ENCODE measurements at regions not wholly inside any gene's neighbourhood (a gene's known extent, or its start where the extent isn't known, plus 50 kb on each side); places are given as distances from the start of the nearest gene placed in this dataset.

GRCh38 chr18:10349561-10349960 lies 104.9 kb upstream of the APCDD1 start:
- no CpG with 5 or more reads among the region's 4 CpGs for WGBS (ENCODE audit: extremely low coverage, insufficient read length, low lambda C conversion rate)

More at GRCh38 chr18:10349561-10349960, 104.9 kb upstream of the APCDD1 start:
- no peaks in the 10 kb centered on the region; the same call in 1 of the 2 replicates for H3K27me3 Mint-ChIP-seq (ENCODE audit: low read depth)
- no peak overlapping the region; a peak in 1 of 7 replicates for H3K27ac Mint-ChIP-seq
- H3K79me1 ChIP-seq (ENCODE audit: insufficient read depth, low read depth, low read length, poor library complexity, severe bottlenecking): no peaks in the 10 kb centered on the region
- no peak overlapping the region for H2BK12ac ChIP-seq (ENCODE audit: insufficient read length, low read depth, low read length)
- no peak overlapping the region for H4K8ac ChIP-seq (replicated peaks; ENCODE audit: insufficient read length, low read depth, low read length)
- no peaks in the 10 kb centered on the region for H3K9me3 Mint-ChIP-seq
- no peak overlapping the region for H3K9ac ChIP-seq (ENCODE audit: extremely low read depth, insufficient read length, low read length)
- H3K4me1 ChIP-seq (ENCODE audit: insufficient read depth, low read length): no peaks in the 10 kb centered on the region
- TF ChIP-seq, protein P1, sequence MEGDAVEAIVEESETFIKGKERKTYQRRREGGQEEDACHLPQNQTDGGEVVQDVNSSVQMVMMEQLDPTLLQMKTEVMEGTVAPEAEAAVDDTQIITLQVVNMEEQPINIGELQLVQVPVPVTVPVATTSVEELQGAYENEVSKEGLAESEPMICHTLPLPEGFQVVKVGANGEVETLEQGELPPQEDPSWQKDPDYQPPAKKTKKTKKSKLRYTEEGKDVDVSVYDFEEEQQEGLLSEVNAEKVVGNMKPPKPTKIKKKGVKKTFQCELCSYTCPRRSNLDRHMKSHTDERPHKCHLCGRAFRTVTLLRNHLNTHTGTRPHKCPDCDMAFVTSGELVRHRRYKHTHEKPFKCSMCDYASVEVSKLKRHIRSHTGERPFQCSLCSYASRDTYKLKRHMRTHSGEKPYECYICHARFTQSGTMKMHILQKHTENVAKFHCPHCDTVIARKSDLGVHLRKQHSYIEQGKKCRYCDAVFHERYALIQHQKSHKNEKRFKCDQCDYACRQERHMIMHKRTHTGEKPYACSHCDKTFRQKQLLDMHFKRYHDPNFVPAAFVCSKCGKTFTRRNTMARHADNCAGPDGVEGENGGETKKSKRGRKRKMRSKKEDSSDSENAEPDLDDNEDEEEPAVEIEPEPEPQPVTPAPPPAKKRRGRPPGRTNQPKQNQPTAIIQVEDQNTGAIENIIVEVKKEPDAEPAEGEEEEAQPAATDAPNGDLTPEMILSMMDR (conservative IDR thresholded peaks at IDR 0.05): no peak
- no peak overlapping the region for H3T11ph ChIP-seq (ENCODE audit: low read length)
- no peak overlapping the region for H2BK20ac ChIP-seq (ENCODE audit: low read depth, low read length, poor library complexity, severe bottlenecking)
- no peaks in the 10 kb centered on the region for H3K79me2 ChIP-seq (ENCODE audit: insufficient read depth, low read length)
- H3K56ac ChIP-seq (ENCODE audit: insufficient read length, low read depth, low read length): no peak overlapping the region
- no peak overlapping the region for H3K23ac ChIP-seq (ENCODE audit: insufficient read length, low read depth, low read length)
- no peak overlapping the region for H2AFZ ChIP-seq (ENCODE audit: low read length)
- H3K4me1 Mint-ChIP-seq: peaks cover 5 to 6% of the 10 kb centered on the region in 2 experiments; a peak in 2 of 4 replicates
- H2BK120ac ChIP-seq (ENCODE audit: low read depth, low read length, poor library complexity, severe bottlenecking): no peak overlapping the region
- H4K5ac ChIP-seq (ENCODE audit: insufficient read length, low read depth, low read length): no peak overlapping the region
- H4K91ac ChIP-seq (ENCODE audit: insufficient read length, low read depth, low read length): no peak overlapping the region
- H3K23me2 ChIP-seq (ENCODE audit: insufficient read length, low read depth, low read length, poor library complexity, severe bottlenecking): no peaks in the 10 kb centered on the region
- no peak overlapping the region for H2BK5ac ChIP-seq (ENCODE audit: insufficient read length, low read length)
- H3K27me3 ChIP-seq (ENCODE audit: insufficient read depth, low read length): no peaks in the 10 kb centered on the region
- no peaks in the 10 kb centered on the region for H4K20me1 ChIP-seq (ENCODE audit: control insufficient read depth, insufficient read depth, insufficient read length)
- H3K14ac ChIP-seq (ENCODE audit: insufficient read depth, low read length): no peak overlapping the region
- DNase-seq: no peak
- no peak overlapping the region for H3K27ac ChIP-seq (ENCODE audit: insufficient read length, low read depth, low read length)
- H2BK15ac ChIP-seq (ENCODE audit: low read depth, low read length): no peak overlapping the region
- H3K18ac ChIP-seq (ENCODE audit: insufficient read length, low read depth, low read length): no peak overlapping the region
- H3K9me3 ChIP-seq (ENCODE audit: control insufficient read depth, low read depth, low read length): no peaks in the 10 kb centered on the region
- no peak overlapping the region for H2AK5ac ChIP-seq (ENCODE audit: insufficient read length, low read length)
- no peak overlapping the region for H3K4me2 ChIP-seq (ENCODE audit: insufficient read depth, insufficient read length, low read length)
- H3K4ac ChIP-seq (ENCODE audit: low read depth, low read length): no peak overlapping the region
- no peaks in the 10 kb centered on the region; a peak in 1 of 7 replicates for H3K36me3 Mint-ChIP-seq (ENCODE audit: insufficient read depth in 1 of 3, low read depth in 3 of 3)
- H3K4me3 Mint-ChIP-seq: no peak overlapping the region

Data from H9 (cell line).